CD4-positive, alpha-beta memory T cell (primary cell): ENCODE measurements at regions not wholly inside any gene's neighbourhood (a gene's known extent, or its start where the extent isn't known, plus 50 kb on each side); places are given as distances from the start of the nearest gene placed in this dataset.

Source experiments
- CTCF ChIA-PET: fragments of 350-600 bp; sonication (Branson Sonifier 250); formaldehyde crosslinking; loops from one replicate; lab custom pipeline; 2021; ENCODE audit warnings: inconsistent platforms; ENCODE audit not compliant: partially characterized antibody; lab: Charles Lee
- POLR2A ChIA-PET: fragments of 350-600 bp; sonication (Branson Sonifier 250); formaldehyde crosslinking; loops from one replicate; lab custom pipeline; 2021; ENCODE audit not compliant: partially characterized antibody; lab: Charles Lee
- DNase-seq, 5 donors: peaks; one replicate each; pipeline versions ENCODE4 v3.0.0 to v3.0.0-alpha.2; 2020 to 2022; ENCODE audit warnings: mixed read lengths in 1 of 5
- H3K27ac ChIP-seq: one replicate; pipeline ENCODE4 v1.7.0; 2013; ENCODE audit warnings: low read depth, low read length
- H3K27me3 ChIP-seq: 2 replicates; pipeline ENCODE4 v1.7.0; 2013; ENCODE audit warnings: mild to moderate bottlenecking, low read length, moderate library complexity; ENCODE audit not compliant: insufficient read depth
- H3K36me3 ChIP-seq: 2 replicates; pipeline ENCODE4 v1.7.0; 2013; ENCODE audit warnings: mild to moderate bottlenecking, low read length, moderate library complexity; ENCODE audit not compliant: insufficient read depth
- H3K4me1 ChIP-seq: 2 replicates; pipeline ENCODE4 v1.7.0; 2013; ENCODE audit warnings: mild to moderate bottlenecking, low read length, moderate library complexity; ENCODE audit not compliant: insufficient read depth
- H3K4me3 ChIP-seq, 2 donors: one replicate each; pipeline ENCODE4 v1.7.0; 2013; ENCODE audit warnings: low read length in 2 of 2, mild to moderate bottlenecking in 1 of 2
- H3K9me3 ChIP-seq, 2 donors: one replicate each; pipeline ENCODE4 v1.7.0; 2013; ENCODE audit warnings: low read length in 2 of 2, control low read depth in 1 of 2; ENCODE audit not compliant: control insufficient read depth in 1 of 2
- H3K27ac Mint-ChIP-seq, 7 donors: one replicate each; pipeline ENCODE4 v1.8.0; 2020 to 2021; ENCODE audit warnings: mixed read lengths in 7 of 7, mild to moderate bottlenecking in 6 of 7, inconsistent platforms in 3 of 7, moderate library complexity in 3 of 7
- H3K27me3 Mint-ChIP-seq, 2 donors: one replicate each; pipeline ENCODE4 v1.8.0; 2020 to 2021; ENCODE audit warnings: mixed read lengths in 2 of 2
- H3K36me3 Mint-ChIP-seq, 2 donors: one replicate each; pipeline ENCODE4 v1.8.0; 2020 to 2021; ENCODE audit warnings: mixed read lengths in 2 of 2, inconsistent platforms in 1 of 2, mild to moderate bottlenecking in 1 of 2
- H3K4me1 Mint-ChIP-seq, 4 donors: one replicate each; pipeline ENCODE4 v1.8.0; 2020 to 2021; ENCODE audit warnings: mixed read lengths in 4 of 4, mild to moderate bottlenecking in 1 of 4
- H3K4me3 Mint-ChIP-seq, 8 donors: one replicate each; pipeline ENCODE4 v1.8.0; 2020 to 2021; ENCODE audit warnings: mixed read lengths in 8 of 8, mild to moderate bottlenecking in 7 of 8, moderate library complexity in 6 of 8, inconsistent platforms in 3 of 8
- H3K9me3 Mint-ChIP-seq, 8 donors: one replicate each; pipeline ENCODE4 v1.8.0; 2020 to 2021; ENCODE audit warnings: mixed read lengths in 8 of 8, mild to moderate bottlenecking in 5 of 8, inconsistent platforms in 3 of 8, moderate library complexity in 1 of 8
- intact Hi-C: fragments of 100-400 bp; cut with micrococcal nuclease; formaldehyde crosslinking; loops from one replicate; pipeline ENCODE4 v1.15.1; 2023

DNA sequence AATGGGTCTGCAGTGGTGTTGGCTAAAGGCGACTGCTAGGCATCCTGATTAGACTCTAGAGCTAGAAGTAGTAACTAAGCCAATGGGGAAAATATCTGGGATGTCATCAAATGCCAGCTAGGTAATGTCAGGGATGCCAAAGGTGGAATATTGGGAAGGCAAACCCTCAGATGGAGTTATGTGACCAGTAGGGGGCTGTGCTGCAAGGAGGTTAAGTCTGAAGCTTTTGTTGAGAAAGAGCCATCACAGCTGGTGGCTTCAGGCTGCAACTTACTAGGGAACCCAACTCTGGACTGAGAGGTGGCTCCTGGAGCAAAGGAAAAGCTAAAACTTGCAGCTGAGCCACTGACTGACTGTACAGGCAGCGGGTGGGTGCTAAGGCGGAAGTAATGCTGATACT is 576.9 kb upstream of the GHITM start:
- Histone ChIP-seq H3K36me3 (no peaks in the 10 kb centered on the region), H3K4me1 (no peaks in the 10 kb centered on the region), H3K9me3 (no peaks in the 10 kb centered on the region), H3K4me3 (no peak overlapping the region), H3K27me3 (no peaks in the 10 kb centered on the region), H3K27ac (no peak overlapping the region)
- intact Hi-C loops = no loop called here
- peaks cover 0 to 9% (median 3%) of the 10 kb centered on the region in 8 donors for H3K9me3 Mint-ChIP-seq
- H3K27me3 Mint-ChIP-seq = no peaks in the 10 kb centered on the region
- no peaks in the 10 kb centered on the region for H3K4me1 Mint-ChIP-seq
- ChIA-PET CTCF (no interaction called here), POLR2A (no interaction called here)
- no peaks in the 10 kb centered on the region for H3K36me3 Mint-ChIP-seq
- no peak overlapping the region for H3K4me3 Mint-ChIP-seq
- no peak overlapping the region for H3K27ac Mint-ChIP-seq
- DNase-seq = no peak

DNA sequence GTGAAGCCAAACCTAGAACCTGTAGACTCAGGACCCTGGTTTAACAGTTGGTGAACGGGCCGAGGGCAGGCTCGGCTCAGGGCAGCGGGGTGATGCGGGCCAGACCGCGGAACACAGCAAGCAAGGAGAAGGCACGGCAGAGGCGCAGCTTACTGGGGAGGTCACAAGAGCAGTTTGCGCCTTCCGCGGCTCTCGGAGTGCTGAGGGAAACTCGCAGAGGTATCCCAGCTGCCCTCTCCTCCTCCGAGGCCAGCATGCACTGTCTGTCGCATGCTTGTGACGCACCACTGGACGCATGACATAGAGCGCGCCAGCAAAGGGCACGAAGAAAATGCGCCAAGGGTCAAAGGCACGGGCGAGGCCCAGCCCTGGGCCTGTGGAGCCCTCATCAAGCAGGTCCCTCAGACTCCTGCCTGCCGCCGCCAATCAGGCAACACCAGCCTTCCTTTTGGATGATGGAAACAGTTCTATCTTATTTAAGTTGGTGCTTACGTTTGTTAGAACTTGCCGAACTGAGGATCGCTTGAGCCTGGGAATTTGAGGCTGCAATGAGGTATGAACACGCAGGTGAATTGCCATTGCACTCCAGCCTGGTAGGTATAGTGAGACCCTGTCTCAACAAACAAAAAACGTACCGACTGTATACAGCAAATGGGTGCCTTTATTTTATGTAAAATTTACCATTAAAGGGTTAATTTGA is 574.3 kb upstream of the GHITM start:
- CTCF ChIA-PET = no interaction called here
- Mint-ChIP-seq H3K4me3 (no peak overlapping the region), H3K36me3 (no peaks in the 10 kb centered on the region), H3K4me1 (no peaks in the 10 kb centered on the region), H3K27ac (no peak overlapping the region), H3K9me3 (peaks cover 0 to 9% (median 3%) of the 10 kb centered on the region in 8 donors), H3K27me3 (no peaks in the 10 kb centered on the region)
- Histone ChIP-seq H3K36me3 (no peaks in the 10 kb centered on the region), H3K9me3 (no peaks in the 10 kb centered on the region), H3K27me3 (no peaks in the 10 kb centered on the region), H3K4me1 (no peaks in the 10 kb centered on the region), H3K27ac (no peak overlapping the region), H3K4me3 (no peak overlapping the region)
- no peak for DNase-seq
- POLR2A ChIA-PET = no interaction called here
- intact Hi-C loops = no loop called here

DNA sequence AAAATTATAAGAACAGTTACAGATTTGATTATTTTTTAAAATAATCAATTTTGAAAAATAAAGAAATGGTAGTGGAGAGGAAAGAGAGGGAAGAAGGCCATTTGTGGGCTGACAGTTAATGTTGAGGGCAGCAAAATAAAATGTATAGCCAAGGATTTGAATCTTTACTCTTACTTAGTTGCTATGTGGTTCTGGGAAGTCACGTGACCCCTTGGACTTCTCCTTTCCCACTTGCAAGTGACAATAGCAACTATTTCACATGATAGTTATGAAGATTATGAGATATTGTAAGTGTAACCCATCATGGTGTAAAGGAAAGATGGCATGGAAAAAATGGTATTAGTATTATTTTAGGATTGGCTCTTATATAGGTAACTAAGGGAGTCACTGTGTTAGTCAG is 567.3 kb upstream of the GHITM start:
- Histone ChIP-seq H3K36me3 (no peaks in the 10 kb centered on the region), H3K27me3 (no peaks in the 10 kb centered on the region), H3K9me3 (no peaks in the 10 kb centered on the region), H3K4me3 (no peak overlapping the region), H3K4me1 (no peaks in the 10 kb centered on the region), H3K27ac (no peak overlapping the region)
- ChIA-PET POLR2A (no interaction called here), CTCF (no interaction called here)
- Mint-ChIP-seq H3K27ac (no peak overlapping the region), H3K36me3 (no peaks in the 10 kb centered on the region), H3K4me1 (no peaks in the 10 kb centered on the region), H3K4me3 (no peak overlapping the region), H3K9me3 (peaks cover 0 to 5% (median 1%) of the 10 kb centered on the region in 8 donors), H3K27me3 (no peaks in the 10 kb centered on the region)
- no peak for DNase-seq
- intact Hi-C loops = no loop called here

DNA sequence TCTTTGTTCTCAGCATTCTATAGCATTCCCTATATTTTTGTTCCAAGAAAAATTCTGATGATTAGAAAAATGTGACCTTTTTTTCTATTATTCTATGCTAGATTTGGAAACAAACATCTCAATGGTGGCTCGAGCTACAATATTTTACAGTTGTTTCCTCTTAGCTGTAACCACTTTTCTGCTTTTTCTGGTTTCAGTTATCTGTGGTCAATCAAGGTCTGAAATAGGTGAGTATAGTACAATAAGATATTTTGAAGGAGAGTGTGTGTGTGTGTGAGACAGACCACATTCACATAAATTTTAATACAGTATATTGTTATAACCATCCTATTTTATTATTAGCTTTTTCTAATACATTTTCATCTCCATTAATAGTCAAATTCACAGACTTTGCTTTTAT is 564.5 kb upstream of the GHITM start:
- CTCF ChIA-PET = no interaction called here

DNA sequence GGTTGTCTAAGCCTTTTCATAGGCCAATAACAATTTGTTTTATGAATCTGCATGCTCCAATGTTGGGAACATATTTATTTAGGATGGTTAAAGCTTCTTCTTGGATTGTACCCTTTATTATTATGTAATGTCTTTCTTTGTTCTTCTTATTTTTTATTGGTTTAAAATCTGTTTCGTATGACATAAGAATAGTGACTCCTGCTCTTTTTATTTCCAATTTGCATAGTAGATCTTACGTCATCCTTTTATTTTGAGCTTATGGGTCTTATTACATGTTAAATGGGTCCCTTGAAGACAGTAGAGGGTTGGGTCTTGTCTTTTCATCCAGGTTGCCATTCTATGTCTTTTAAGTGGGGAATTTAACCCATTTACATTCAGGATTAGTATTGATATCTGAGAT is 561.9 kb upstream of the GHITM start:
- no peak for DNase-seq
- H3K27ac Mint-ChIP-seq = no peak overlapping the region
- intact Hi-C loops = no loop called here
- no peak overlapping the region for H3K4me3 Mint-ChIP-seq
- H3K36me3 Mint-ChIP-seq = no peaks in the 10 kb centered on the region
- CTCF ChIA-PET = no interaction called here
- no peaks in the 10 kb centered on the region for H3K4me1 ChIP-seq
- POLR2A ChIA-PET = no interaction called here
- H3K9me3 ChIP-seq = no peaks in the 10 kb centered on the region
- H3K4me1 Mint-ChIP-seq = no peaks in the 10 kb centered on the region
- no peaks in the 10 kb centered on the region for H3K36me3 ChIP-seq
- no peaks in the 10 kb centered on the region for H3K27me3 ChIP-seq
- H3K27me3 Mint-ChIP-seq = no peaks in the 10 kb centered on the region
- H3K27ac ChIP-seq = no peak overlapping the region
- no peak overlapping the region for H3K4me3 ChIP-seq
- peaks cover 0 to 13% (median 9%) of the 10 kb centered on the region in 8 donors for H3K9me3 Mint-ChIP-seq

More for the DNA sequence above, 564.5 kb upstream of the GHITM start:
- intact Hi-C loops = no loop called here
- Mint-ChIP-seq H3K36me3 (no peaks in the 10 kb centered on the region), H3K27ac (no peak overlapping the region), H3K4me1 (no peaks in the 10 kb centered on the region), H3K27me3 (no peaks in the 10 kb centered on the region), H3K9me3 (peaks cover 0 to 14% (median 10%) of the 10 kb centered on the region in 8 donors), H3K4me3 (no peak overlapping the region)
- no peaks in the 10 kb centered on the region for H3K27me3 ChIP-seq
- no peaks in the 10 kb centered on the region for H3K36me3 ChIP-seq
- H3K9me3 ChIP-seq = no peaks in the 10 kb centered on the region
- no peak overlapping the region for H3K4me3 ChIP-seq
- no peak overlapping the region for H3K27ac ChIP-seq
- no peak for DNase-seq
- H3K4me1 ChIP-seq = no peaks in the 10 kb centered on the region
- POLR2A ChIA-PET = no interaction called here

DNA sequence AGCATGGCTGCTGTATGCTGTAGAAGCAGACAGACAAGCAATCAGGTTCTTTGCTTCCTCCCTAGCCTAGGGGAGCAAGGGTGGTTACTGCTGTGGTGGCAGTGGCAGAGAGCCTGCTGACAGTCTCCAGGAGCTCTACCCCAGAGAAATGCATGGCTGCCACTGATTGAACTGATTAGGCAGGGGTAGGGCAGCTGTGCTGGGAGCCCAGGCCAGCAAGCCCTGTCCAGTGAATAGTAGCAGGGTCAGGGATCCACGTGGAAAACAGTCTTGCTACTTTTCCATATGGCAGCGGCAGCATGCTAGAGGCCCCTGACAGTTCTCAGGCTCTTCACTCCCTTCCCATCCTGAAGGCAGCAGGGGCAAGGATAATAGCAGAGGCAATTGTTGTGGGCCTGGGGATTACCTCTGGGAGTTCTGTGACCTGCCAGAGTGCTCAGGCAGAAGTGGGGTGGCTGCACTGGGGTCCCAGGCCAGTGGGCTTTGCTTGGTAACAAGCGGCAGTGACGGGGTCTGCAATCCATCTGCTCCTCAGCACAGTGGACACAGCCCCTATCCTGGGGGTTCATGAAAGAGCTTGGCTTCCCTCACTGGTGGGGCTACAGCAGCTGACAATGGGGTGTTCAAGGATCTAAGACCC is 558.8 kb upstream of the GHITM start:
- ChIA-PET POLR2A (no interaction called here), CTCF (no interaction called here)
- Mint-ChIP-seq H3K36me3 (no peaks in the 10 kb centered on the region), H3K4me1 (no peaks in the 10 kb centered on the region), H3K4me3 (no peak overlapping the region), H3K27ac (no peak overlapping the region), H3K27me3 (no peaks in the 10 kb centered on the region), H3K9me3 (peaks cover 0 to 13% (median 9%) of the 10 kb centered on the region in 8 donors)
- no peaks in the 10 kb centered on the region for H3K4me1 ChIP-seq
- H3K9me3 ChIP-seq = no peaks in the 10 kb centered on the region
- no peak overlapping the region for H3K27ac ChIP-seq
- no peaks in the 10 kb centered on the region for H3K27me3 ChIP-seq
- H3K36me3 ChIP-seq = no peaks in the 10 kb centered on the region
- H3K4me3 ChIP-seq = no peak overlapping the region
- intact Hi-C loops = no loop called here
- DNase-seq = no peak

DNA sequence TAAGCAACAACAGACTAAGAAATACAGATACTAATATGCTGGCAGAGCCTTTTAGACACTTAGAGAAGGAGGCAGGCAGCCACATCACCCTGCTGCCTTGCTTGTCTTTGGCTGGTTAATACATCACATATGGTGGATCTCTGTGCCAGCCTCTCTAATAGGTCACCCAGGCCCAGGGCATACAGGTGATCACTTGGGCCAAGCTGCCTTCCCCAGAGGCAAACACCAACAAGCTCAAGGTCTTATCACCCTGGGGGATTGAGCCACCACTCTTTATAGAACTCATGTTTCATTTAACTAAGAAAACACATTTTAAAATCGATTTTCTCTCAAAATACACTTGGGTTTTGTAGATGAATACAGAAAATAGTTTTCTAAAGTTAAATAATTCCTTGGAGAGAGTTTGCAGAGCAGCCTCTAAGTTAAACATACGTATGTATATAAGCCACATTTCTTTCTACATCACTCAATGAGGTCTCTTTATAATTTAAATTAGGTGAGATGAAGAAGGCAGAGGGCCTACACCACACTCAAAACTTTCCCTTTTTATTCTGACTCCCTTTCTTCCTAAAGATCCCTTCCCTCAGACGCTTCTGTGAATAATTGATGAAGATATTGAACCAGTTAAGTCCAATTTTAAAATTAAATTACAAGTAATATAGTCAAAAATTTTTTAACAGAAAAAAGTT is 556.8 kb upstream of the GHITM start:
- Mint-ChIP-seq H3K27ac (no peak overlapping the region), H3K27me3 (no peaks in the 10 kb centered on the region), H3K4me3 (no peak overlapping the region), H3K4me1 (no peaks in the 10 kb centered on the region), H3K36me3 (no peaks in the 10 kb centered on the region), H3K9me3 (peaks cover 0 to 11% (median 7%) of the 10 kb centered on the region in 8 donors)
- no peak overlapping the region for H3K27ac ChIP-seq
- ChIA-PET POLR2A (no interaction called here), CTCF (no interaction called here)
- intact Hi-C loops = no loop called here
- no peak overlapping the region for H3K4me3 ChIP-seq
- no peaks in the 10 kb centered on the region for H3K9me3 ChIP-seq
- DNase-seq = no peak
- no peaks in the 10 kb centered on the region for H3K27me3 ChIP-seq
- no peaks in the 10 kb centered on the region for H3K4me1 ChIP-seq
- H3K36me3 ChIP-seq = no peaks in the 10 kb centered on the region
